ENCODE measurements at regions not wholly inside any gene's neighbourhood (a gene's known extent, or its start where the extent isn't known, plus 50 kb on each side); places are given as distances from the start of the nearest gene placed in this dataset.

- no peak for TF ChIP-seq CTCF (IDR thresholded peaks at IDR 0.05)
- no peak for TF ChIP-seq POLR2A (IDR thresholded peaks at IDR 0.05)
- Histone ChIP-seq H3K9me3 (no peaks in the 10 kb centered on the region), H3K27me3 (no peaks in the 10 kb centered on the region), H3K4me1 (no peaks in the 10 kb centered on the region), H3K36me3 (no peaks in the 10 kb centered on the region), H3K27ac (no peak overlapping the region), H3K4me3 (no peak overlapping the region)
- no peak for DNase-seq
Observed at GRCh38 chr18:64974391-64975125, 776.3 kb upstream of the CDH7 start.

GRCh38 chr18:64972545-64972944, 778.3 kb upstream of the CDH7 start:
- Histone ChIP-seq H3K4me3 (no peak overlapping the region), H3K9me3 (no peaks in the 10 kb centered on the region), H3K27me3 (no peaks in the 10 kb centered on the region), H3K27ac (no peak overlapping the region), H3K4me1 (no peaks in the 10 kb centered on the region), H3K36me3 (no peaks in the 10 kb centered on the region)
- TF ChIP-seq CTCF (IDR thresholded peaks at IDR 0.05) = no peak
- no peak for TF ChIP-seq POLR2A (IDR thresholded peaks at IDR 0.05)
- DNase-seq = no peak

- no peak for DNase-seq
- H3K27me3 ChIP-seq = no peaks in the 10 kb centered on the region
- TF ChIP-seq POLR2A (IDR thresholded peaks at IDR 0.05) = no peak
- H3K4me1 ChIP-seq = no peaks in the 10 kb centered on the region
- H3K27ac ChIP-seq = no peak overlapping the region
- no peak overlapping the region for H3K4me3 ChIP-seq
- H3K36me3 ChIP-seq = no peaks in the 10 kb centered on the region
- H3K9me3 ChIP-seq = no peaks in the 10 kb centered on the region
Observed at GRCh38 chr18:64966667-64967066, 784.1 kb upstream of the CDH7 start.

- H3K27me3 ChIP-seq = no peaks in the 10 kb centered on the region
- DNase-seq = no peak
- no peaks in the 10 kb centered on the region for H3K4me1 ChIP-seq
- H3K4me3 ChIP-seq = no peak overlapping the region
- no peak overlapping the region for H3K27ac ChIP-seq
- TF ChIP-seq POLR2A (IDR thresholded peaks at IDR 0.05) = no peak
- TF ChIP-seq CTCF (IDR thresholded peaks at IDR 0.05) = no peak
- H3K9me3 ChIP-seq = no peaks in the 10 kb centered on the region
- H3K36me3 ChIP-seq = no peaks in the 10 kb centered on the region
Observed at GRCh38 chr18:64956465-64956864, 794.3 kb upstream of the CDH7 start.

- no peaks in the 10 kb centered on the region for H3K4me1 ChIP-seq
- no peak overlapping the region for H3K4me3 ChIP-seq
- H3K27me3 ChIP-seq = no peaks in the 10 kb centered on the region
- TF ChIP-seq CTCF (IDR thresholded peaks at IDR 0.05) = no peak
- TF ChIP-seq POLR2A (IDR thresholded peaks at IDR 0.05) = no peak
- H3K27ac ChIP-seq = no peak overlapping the region
- no peak for DNase-seq
- H3K9me3 ChIP-seq = no peaks in the 10 kb centered on the region
- H3K36me3 ChIP-seq = no peaks in the 10 kb centered on the region
Observed at GRCh38 chr18:64949885-64950284, 800.9 kb upstream of the CDH7 start.

- no peaks in the 10 kb centered on the region for H3K36me3 ChIP-seq
- H3K4me1 ChIP-seq = no peaks in the 10 kb centered on the region
- no peak for TF ChIP-seq POLR2A (IDR thresholded peaks at IDR 0.05)
- TF ChIP-seq CTCF (IDR thresholded peaks at IDR 0.05) = no peak
Observed at GRCh38 chr18:64936671-64937070, 787.8 kb upstream of the LINC00305 start.

More at GRCh38 chr18:64936671-64937070, 787.8 kb upstream of the LINC00305 start:
- no peaks in the 10 kb centered on the region for H3K9me3 ChIP-seq
- DNase-seq = no peak
- H3K27ac ChIP-seq = no peak overlapping the region
- H3K27me3 ChIP-seq = no peaks in the 10 kb centered on the region
- no peak overlapping the region for H3K4me3 ChIP-seq

Data from Peyer's patch (tissue), 4 donors.